DMS 273 (cell line): ENCODE measurements at regions not wholly inside any gene's neighbourhood (a gene's known extent, or its start where the extent isn't known, plus 50 kb on each side); places are given as distances from the start of the nearest gene placed in this dataset.
"Not testable (repeated sequence)": the region's sequence is repeated elsewhere in the genome, so short reads cannot be mapped to it uniquely, and the experiment has no call there.

Source experiments
- DNase-seq: peaks from one replicate; lab custom pipeline; 2025; ENCODE audit not compliant: unreplicated experiment; lab: John Stamatoyannopoulos, UW

DNA sequence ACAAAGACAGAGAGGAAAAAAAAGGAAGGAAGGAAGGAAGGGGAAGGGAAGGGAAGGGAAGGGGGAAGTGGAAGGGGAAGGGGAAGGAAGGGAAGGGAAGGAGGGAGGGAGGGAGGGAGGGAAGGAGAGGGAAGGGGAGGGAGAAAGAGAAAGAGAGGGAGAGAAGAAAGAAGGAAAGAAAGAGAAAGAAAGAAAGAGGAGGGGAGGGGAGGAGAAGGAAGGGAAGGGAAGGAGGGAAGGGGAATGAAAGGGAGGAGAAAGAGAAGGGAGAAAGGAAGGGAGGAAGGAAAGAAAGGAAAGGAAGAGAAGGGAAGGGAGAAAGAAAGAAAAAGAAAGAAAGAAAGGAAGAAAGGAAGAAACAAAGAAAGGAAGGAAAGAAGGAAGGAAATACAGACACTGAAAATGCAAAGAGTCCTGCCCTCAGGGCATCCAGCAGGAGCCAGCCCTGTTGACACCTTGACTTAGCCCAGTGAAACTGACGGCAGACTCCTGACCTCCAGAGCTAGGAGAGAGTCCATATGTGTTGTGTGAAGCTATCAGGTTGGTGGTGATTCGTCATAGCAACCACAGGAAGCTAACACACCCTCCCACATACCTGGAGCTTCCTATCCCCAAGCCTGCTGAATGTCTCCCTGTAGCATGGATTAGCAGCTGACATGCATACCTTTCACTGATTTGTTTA, 58.7 kb upstream of the SULF2 start:
- DNase-seq: peak; percentile 18

DNA sequence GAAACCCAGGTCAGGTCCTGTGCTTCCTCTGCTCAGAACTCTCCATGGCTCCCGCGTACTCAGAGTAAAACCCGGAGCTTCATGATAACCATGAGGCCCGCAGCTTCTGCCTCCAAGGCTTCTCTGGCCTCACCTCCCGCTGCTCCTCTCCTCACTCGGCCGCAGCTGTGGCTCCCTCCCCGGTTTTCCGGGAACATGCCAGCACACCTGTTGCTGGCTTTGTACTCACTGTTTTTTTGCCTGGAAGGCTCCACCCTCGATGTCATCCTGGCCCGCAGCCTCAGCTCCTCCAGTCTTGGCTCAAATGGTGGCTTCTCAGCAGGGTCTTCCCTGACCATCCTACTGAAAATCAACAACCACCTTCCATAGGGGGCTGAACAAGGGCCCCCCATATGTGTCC, 57.7 kb upstream of the SULF2 start:
- DNase-seq: peak; percentile 77

DNA sequence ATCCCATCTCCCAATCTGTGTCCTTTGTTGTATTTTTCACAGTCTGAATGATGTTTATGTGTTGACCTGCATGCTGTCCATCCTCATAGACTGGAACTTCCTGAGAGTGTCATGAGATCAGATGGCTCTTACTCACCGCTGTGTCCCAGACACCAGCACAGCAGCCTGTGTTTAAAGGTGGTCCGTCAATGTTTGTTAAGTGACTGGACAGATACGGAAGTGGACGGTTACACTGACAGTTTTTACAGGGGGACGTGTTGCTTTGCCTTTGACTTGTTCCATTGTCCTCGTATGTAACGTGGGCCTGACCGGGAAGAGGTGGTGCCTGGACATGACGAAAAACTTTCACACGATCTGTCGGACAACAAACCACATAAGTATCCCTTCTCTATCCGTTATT, 56.7 kb upstream of the SULF2 start:
- not testable (repeated sequence) for DNase-seq

DNA sequence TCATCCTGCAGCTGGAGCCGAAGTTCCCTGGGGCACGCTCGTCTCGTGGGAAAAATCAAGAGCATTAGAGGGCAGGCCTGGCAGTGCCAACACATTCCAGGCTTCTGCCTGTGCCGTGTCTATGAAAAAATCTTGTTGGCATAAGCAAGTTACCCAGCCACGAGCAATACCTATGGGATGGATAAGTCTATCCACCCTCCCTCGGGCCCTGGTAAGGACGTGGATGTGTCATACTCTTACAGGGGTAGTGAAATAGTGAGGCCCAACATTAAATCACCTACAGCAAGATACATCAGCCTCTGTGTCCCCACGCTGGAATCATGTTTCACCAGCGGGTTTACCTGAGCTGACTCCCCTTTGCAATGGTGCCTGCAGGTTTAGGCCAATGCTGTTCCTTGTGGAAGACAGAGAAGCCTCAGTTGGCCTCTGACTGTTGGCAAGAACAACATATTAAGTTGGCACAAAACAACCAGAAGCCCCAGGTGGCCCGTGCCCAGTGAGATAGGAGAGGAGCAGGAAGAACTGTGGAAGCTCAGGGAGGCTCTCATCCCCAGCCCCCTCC, 51.1 kb upstream of the SULF2 start:
- DNase-seq: not testable (repeated sequence)
